Activated CD4-positive, alpha-beta memory T cell treated with anti-CD3 and anti-CD28 coated beads for 36 hours (primary cell): ENCODE measurements at regions not wholly inside any gene's neighbourhood (a gene's known extent, or its start where the extent isn't known, plus 50 kb on each side); places are given as distances from the start of the nearest gene placed in this dataset.

Source experiments
- CTCF ChIA-PET: fragments of 350-600 bp; sonication (Branson Sonifier 250); formaldehyde crosslinking; loops from one replicate; lab custom pipeline; 2021; ENCODE audit warnings: antibody characterized with exemption, inconsistent platforms; lab: Charles Lee
- POLR2A ChIA-PET: fragments of 350-600 bp; sonication (Branson Sonifier 250); formaldehyde crosslinking; loops from one replicate; lab custom pipeline; 2021; ENCODE audit warnings: antibody characterized with exemption; lab: Charles Lee
- DNase-seq: peaks from one replicate; pipeline ENCODE4 v3.0.0-alpha.2; 2020
- H3K27ac Mint-ChIP-seq: one replicate; pipeline ENCODE4 v1.8.0; 2021; ENCODE audit warnings: mixed read lengths
- H3K27me3 Mint-ChIP-seq: one replicate; pipeline ENCODE4 v1.8.0; 2021; ENCODE audit warnings: mixed read lengths
- H3K36me3 Mint-ChIP-seq: one replicate; pipeline ENCODE4 v1.8.0; 2021; ENCODE audit warnings: mixed read lengths
- H3K4me1 Mint-ChIP-seq: one replicate; pipeline ENCODE4 v1.8.0; 2021; ENCODE audit warnings: low read depth, mixed read lengths
- H3K4me3 Mint-ChIP-seq: one replicate; pipeline ENCODE4 v1.8.0; 2021; ENCODE audit warnings: mild to moderate bottlenecking, mixed read lengths
- H3K9me3 Mint-ChIP-seq: one replicate; pipeline ENCODE4 v1.8.0; 2021; ENCODE audit warnings: mixed read lengths
- intact Hi-C: fragments of 100-400 bp; cut with micrococcal nuclease; formaldehyde crosslinking; loops from one replicate; pipeline ENCODE4 v1.15.1; 2023

DNA sequence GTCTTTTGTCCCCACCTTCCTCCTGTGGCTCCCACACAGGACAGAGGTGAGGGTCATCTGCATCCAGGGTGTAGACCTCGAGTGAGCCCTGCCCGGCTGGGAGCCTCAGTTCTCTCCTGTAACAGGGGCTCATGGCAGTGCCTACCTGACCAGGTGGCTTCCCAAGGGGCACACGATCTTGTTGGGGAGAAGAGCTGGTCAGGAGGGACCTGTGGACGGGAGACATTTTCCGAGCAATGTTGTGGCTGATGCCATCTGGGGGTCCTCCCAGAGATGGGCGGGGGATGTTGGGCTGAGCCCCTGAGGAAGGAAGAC is 51.9 kb downstream of the CEBPB start:
- intact Hi-C loops, result no loop called here

DNA sequence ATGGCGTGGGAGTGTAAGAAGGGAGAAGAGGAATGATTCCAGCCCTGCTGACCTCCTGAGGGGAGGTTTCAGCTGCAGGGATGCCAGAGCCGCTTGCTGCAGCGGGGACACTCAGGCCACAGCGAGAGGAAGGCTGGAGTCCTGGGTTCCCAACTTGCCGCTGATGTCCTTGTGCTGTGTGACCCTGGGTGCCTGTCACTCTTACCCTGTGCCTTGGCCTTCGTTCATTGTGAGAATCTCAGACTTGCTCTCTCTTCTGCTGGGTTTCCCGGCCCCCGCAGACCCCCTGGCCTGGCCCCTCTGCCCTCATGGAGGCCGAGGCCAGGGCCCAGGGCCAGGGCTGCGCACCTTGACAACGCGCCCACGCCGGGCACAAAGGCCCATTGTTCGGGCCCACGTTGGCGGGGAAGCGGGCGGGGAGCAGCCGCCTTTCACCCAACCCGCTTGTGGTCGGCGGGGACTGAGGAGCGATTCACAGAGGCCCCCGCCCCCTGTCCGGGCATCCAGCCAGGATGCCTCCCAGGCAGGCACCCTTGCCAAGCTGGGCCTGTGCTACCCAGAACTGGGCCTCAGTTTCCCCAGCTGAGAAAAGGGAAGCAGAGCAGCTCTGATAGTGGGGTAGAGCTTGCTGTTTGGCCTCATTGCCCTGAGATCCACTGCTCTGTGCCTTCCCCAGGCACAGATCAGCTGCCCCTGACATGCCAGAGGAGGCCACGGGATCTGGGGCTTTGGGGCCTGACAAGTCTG is 52.4 kb downstream of the CEBPB start:
- Mint-ChIP-seq H3K36me3 (no peaks in the 10 kb centered on the region), H3K27ac (no peak overlapping the region), H3K9me3 (no peaks in the 10 kb centered on the region), H3K27me3 (peaks cover 3% of the 10 kb centered on the region), H3K4me3 (no peak overlapping the region), H3K4me1 (no peaks in the 10 kb centered on the region)
- ChIA-PET POLR2A (no interaction called here), CTCF (no interaction called here)
- DNase-seq, result no peak
- intact Hi-C loops, result no loop called here

More for the DNA sequence above, 51.9 kb downstream of the CEBPB start:
- no peak for DNase-seq
- Mint-ChIP-seq H3K9me3 (no peaks in the 10 kb centered on the region), H3K4me1 (no peaks in the 10 kb centered on the region), H3K27ac (no peak overlapping the region), H3K27me3 (peaks cover 3% of the 10 kb centered on the region), H3K36me3 (no peaks in the 10 kb centered on the region), H3K4me3 (no peak overlapping the region)
- POLR2A ChIA-PET, result no interaction called here
- CTCF ChIA-PET, result no interaction called here

DNA sequence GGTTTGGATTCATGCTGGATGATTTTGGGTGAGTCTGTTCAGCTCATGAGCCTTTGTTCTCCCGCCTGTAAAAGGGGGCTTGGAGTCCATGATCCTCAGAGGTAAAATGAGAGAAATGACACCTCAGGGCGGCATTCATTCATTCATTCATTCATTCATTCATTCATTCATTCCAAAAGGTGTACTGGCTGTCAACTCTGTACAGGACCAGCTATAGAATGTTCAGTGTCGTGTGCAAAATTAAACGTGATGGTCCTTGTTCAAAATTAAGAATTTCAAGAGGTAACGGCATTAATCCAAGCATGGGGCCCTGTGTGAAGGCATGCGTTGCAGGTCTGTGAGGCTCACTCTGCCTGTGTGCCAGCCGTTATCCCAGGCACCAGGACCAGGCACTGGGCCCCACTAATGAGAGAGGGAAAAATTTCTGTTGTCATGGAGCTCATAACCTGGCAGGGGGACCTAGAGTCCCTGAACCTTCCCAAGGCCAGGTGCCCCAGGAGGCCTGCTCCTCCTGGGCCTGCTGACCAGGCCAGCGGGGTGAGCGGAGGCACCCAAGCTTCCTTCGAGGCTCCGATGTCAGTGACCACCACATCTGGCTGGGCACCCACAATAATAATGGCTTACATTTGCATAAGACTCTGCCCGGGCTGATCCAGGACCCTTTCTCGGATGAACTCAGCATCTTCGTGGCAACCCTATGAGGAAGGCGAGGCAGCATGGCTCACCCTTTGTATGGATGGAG is 53.2 kb downstream of the CEBPB start:
- Mint-ChIP-seq H3K27me3 (no peaks in the 10 kb centered on the region), H3K27ac (no peak overlapping the region), H3K9me3 (no peaks in the 10 kb centered on the region), H3K4me3 (no peak overlapping the region), H3K4me1 (no peaks in the 10 kb centered on the region), H3K36me3 (no peaks in the 10 kb centered on the region)
- intact Hi-C loops, result no loop called here
- no peak for DNase-seq
- CTCF ChIA-PET, result no interaction called here
- POLR2A ChIA-PET, result no interaction called here

DNA sequence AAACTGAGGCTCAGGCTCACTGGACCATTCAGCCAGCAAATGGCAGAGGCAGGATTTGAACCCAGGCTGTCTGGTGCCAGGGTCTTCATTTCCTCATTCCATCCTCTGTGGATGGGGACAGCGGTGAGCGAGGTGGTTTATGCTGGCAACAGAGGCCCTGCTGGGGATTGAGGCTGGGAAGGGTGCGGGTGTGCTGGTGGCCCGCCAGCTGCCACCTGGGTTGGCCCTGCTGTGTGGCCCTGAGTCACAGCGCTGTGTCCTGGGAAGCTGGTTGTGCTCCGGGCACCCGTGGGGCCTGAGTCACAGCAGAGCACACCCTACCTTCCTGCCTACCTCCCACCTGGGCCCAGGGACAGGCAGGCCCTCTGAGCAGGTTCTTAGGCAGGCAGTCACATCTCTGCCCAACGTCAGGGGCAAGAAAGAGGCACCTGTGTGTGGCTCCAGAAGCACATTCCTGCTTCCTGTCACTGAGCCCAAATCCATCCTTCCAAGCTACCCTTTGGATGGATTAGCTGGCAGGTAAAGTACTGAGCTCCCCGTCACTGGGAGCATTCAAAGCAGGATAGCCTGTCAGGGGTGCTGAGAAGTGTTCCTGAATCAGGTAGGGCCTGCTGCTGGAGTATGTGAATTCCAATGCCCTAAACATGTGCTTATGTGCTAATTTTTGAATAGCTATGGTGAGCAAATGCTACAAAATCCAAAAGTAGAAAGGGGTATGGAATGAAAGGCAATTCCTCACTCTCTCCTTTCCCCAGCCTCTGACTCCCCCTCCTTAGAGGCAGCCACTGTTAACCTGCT is 53.9 kb downstream of the CEBPB start:
- H3K27ac Mint-ChIP-seq, result no peak overlapping the region
- POLR2A ChIA-PET, result no interaction called here
- peaks cover 3% of the 10 kb centered on the region for H3K27me3 Mint-ChIP-seq
- CTCF ChIA-PET, result no interaction called here
- intact Hi-C loops, result no loop called here
- no peaks in the 10 kb centered on the region for H3K36me3 Mint-ChIP-seq
- no peaks in the 10 kb centered on the region for H3K4me1 Mint-ChIP-seq
- no peaks in the 10 kb centered on the region for H3K9me3 Mint-ChIP-seq
- no peak overlapping the region for H3K4me3 Mint-ChIP-seq
- DNase-seq, result no peak

DNA sequence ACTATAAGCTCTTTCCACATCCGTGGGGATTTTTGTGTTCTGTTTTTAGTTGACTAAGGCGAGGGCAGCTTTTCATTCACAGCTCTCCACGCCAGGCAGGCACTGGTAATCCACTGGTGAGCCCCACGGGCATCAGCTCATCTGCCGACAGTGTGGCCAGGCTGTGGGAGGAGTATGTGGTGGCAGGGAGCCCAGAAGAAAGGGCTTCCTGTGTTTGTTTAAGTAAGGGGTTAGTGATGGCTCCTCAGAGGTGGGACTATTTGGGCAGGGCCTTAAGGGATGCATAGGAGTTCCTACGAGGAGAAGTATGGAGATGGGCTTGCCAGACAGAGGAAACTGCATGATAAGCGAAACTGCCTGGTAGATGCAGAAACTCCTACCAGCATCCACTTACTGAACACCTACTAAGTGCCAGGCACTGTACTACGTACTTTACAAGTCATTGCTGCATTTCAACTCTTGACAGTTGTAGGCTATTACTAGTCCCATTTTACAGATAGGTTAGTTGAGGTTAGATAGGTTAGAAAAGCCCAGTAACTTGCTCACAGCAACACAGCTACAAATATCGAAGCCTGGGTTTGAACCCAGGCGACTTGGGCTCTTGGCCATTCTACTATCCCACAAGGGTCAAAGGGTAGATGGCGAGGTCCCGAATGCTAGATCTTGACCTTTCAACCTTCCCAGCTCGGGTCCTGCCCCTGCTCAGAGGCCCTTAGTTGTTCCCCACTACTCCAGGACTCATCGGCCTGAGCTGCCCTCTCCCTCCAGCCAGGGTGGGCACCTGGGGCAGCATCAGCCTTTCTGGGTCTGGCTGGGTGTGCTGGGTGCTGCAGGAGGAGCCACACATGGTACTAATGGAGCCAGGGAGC is 55.1 kb downstream of the CEBPB start:
- Mint-ChIP-seq H3K4me3 (no peak overlapping the region), H3K9me3 (no peaks in the 10 kb centered on the region), H3K27me3 (peaks cover 3% of the 10 kb centered on the region), H3K27ac (no peak overlapping the region), H3K4me1 (no peaks in the 10 kb centered on the region), H3K36me3 (no peaks in the 10 kb centered on the region)
- POLR2A ChIA-PET, result no interaction called here
- intact Hi-C loops, result no loop called here
- no peak for DNase-seq
- CTCF ChIA-PET, result no interaction called here

DNA sequence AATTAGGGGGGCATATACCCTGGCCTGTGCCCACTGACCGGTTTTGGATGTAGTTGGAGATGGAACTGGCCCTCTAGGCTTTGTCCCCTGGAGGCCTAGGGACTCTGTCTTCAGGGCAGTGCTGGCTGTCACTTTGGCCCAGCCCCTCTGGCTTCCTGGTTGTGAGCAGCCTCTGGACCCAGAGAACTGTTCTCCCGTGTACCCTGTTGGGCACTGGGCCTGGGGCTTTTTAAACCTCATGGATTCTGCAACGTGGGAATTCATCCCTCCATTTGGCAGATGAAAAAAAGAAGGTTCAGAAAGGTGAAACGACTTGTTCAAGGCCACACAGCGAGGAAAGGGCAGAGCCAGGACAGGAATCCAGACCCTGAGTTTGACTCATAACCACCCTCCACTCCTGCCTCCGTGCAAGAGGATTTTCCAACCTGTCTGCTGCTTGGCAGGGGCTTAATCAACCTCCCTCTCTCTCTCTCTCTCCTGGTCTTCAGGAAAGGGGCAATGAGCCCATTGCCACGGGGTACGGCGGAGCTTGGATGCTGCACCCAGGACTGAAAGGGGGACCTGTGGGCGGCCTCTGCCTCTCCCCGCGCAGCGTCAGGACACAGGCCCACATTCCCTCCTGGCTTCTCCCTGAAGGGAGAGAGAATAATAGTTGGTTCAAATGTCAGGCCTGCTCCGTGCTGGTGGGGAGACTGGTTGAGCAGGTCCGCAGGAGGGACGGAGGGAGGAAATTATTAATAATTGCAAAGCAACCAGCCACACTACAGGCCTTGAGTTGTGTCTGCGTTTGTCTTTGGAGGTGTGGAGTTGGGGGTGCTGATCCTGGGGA is 56.0 kb downstream of the CEBPB start:
- CTCF ChIA-PET, result no interaction called here
- H3K27ac Mint-ChIP-seq, result no peak overlapping the region
- POLR2A ChIA-PET, result no interaction called here

DNA sequence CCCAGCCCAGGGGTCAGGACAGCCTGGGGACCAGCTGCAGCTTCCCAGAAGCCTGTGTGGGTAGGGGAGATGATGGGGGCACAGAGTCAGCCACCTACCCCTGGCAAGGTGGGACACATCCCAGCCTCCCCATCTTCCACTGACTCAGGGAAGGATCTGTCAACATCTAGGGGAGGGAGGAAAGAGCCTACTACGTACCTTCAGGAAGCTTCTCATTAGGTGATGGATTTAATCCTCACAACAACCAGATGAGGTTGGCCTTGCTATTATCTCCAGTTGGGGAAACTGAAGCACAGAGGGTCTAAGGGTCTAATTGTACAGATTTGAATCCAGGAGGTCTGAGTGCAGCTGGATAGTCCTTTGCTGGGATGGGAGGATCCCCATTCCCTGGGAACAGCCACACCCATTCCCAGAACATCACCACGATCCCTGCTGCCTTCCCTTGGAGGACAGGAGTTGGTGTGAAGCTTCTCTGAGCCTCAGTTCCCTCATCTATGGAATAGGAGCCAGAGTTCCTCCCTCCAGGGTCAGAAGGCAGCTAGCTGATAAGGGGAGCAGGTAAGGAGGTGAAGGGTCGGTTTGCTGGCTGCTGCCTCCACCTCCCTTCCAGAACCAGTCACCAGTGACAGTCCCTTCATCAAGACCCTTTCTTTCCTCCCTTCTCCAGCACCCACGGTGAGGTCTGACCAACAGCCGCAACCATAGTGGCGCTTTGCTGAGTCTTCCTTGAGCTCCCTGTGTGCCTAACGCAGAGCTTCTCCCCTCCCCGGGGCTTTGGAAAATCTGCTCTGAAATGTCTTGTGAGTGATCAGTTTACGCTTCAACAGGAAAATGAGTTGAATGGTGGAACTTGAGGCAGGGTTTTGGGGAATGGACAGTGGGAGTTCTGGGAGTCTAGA is 56.8 kb downstream of the CEBPB start:
- DNase-seq, result no peak
- intact Hi-C loops, result no loop called here
- Mint-ChIP-seq H3K9me3 (no peaks in the 10 kb centered on the region), H3K4me3 (no peak overlapping the region), H3K4me1 (no peaks in the 10 kb centered on the region), H3K27ac (no peak overlapping the region), H3K27me3 (peaks cover 5% of the 10 kb centered on the region), H3K36me3 (no peaks in the 10 kb centered on the region)
- ChIA-PET POLR2A (no interaction called here), CTCF (no interaction called here)

More for the DNA sequence above, 56.0 kb downstream of the CEBPB start:
- Mint-ChIP-seq H3K9me3 (no peaks in the 10 kb centered on the region), H3K36me3 (no peaks in the 10 kb centered on the region), H3K27me3 (peaks cover 3% of the 10 kb centered on the region), H3K4me1 (no peaks in the 10 kb centered on the region), H3K4me3 (no peak overlapping the region)
- DNase-seq, result no peak
- intact Hi-C loops, result no loop called here

DNA sequence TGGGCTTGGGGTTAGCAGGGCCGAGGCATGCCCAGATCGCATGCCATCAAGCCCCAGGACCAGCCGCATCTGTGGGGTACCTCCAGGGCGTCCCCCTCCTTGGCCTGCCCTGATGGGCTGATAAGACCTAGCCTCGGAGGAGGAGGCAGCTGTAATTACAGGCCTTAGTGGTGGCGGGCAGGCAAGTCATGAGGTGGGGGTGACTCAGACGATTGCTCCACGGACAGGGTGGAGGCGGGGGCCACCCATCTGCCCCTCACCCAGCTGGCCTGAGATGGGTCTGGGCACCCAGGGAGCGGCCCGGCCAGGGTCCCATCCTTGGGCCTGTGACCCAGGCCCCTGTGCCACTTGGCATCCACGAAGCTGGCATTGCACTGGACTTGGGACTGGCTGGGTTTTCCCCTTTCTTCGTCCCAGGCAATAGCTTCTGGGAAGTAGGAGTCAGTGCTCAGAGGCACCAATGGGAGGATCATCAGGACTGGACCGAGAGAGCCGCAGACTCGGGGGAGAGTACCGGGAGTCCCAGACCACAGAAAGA is 57.5 kb downstream of the CEBPB start:
- POLR2A ChIA-PET, result no interaction called here
- Mint-ChIP-seq H3K36me3 (no peaks in the 10 kb centered on the region), H3K27ac (no peak overlapping the region), H3K27me3 (peaks cover 7% of the 10 kb centered on the region), H3K4me1 (no peaks in the 10 kb centered on the region), H3K4me3 (no peak overlapping the region), H3K9me3 (no peaks in the 10 kb centered on the region)
- CTCF ChIA-PET, result no interaction called here
- intact Hi-C loops, result no loop called here
- no peak for DNase-seq

DNA sequence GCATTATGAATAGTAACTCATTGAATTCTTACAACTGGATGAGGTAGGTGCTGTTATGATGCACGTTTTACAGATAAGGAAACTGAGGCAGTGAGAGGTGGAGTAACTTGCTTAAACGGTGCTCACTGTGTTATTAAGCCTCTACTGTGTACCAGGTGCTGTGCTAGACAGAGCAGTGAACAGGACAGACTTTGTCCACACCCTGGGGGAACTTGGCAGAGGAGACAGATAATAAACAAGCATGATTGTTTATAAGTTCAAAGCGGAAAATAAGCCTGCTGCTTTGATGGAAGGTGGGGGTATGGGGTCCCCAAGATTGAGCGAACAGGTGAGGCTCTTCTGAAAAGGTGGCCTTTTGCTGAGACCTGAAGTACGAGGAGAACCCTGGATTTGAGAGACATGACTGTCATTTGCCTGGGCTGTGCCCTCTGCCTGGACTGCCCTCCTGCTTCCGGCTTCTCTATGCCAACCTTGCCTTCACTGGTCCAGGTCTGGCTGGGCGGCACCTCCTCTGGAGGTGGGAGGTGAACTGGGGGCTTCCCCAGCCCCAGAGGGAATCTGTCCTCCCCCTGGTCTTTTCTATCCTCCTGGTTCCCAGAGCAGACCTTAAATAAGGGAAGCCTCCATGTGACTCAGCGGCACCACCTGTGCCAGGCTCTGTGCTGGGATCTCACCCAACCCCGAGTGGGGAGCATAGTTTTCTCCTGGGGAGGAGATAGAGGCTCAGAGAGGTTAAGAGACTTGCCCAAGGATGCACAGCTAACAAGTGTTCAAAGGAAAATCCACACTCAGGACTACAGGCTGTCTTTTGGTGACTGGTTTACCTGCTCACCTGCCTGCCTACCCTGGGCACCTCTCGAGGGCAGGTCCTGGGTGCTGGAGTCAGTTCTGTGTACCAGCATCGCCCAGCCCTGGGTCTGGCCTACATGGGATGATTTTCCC is 59.1 kb downstream of the CEBPB start:
- ChIA-PET CTCF (no interaction called here), POLR2A (no interaction called here)
- Mint-ChIP-seq H3K9me3 (no peaks in the 10 kb centered on the region), H3K36me3 (no peaks in the 10 kb centered on the region), H3K27ac (no peak overlapping the region), H3K4me3 (no peak overlapping the region), H3K4me1 (no peaks in the 10 kb centered on the region), H3K27me3 (peaks cover 12% of the 10 kb centered on the region)
- no peak for DNase-seq
- intact Hi-C loops, result no loop called here
